DOHH2 (cell line): ENCODE measurements at regions not wholly inside any gene's neighbourhood (a gene's known extent, or its start where the extent isn't known, plus 50 kb on each side); places are given as distances from the start of the nearest gene placed in this dataset.

Experiments used
- CTCF ChIP-seq: fragments of 200-600 bp; sonication (generic); IDR thresholded peaks from one replicate; pipeline ENCODE4 v1.5.1; 2014; ENCODE audit warnings: antibody characterized with exemption, mild to moderate bottlenecking, low read depth, low read length; ENCODE audit not compliant: poor library complexity, severe bottlenecking
- EZH2phosphoT487 ChIP-seq: fragments of 200-600 bp; sonication (generic); IDR thresholded peaks from 2 replicates; pipeline ENCODE4 v1.6.1; 2017; ENCODE audit warnings: borderline replicate concordance, mild to moderate bottlenecking, antibody characterized with exemption, low read length, moderate library complexity, mixed read lengths

- TF ChIP-seq CTCF (no peak), EZH2phosphoT487 (no peak)
These were observed 426.7 kb upstream of the DCN start for GRCh38 chr12:91609283-91609682.
